GM19043 (cell line): ENCODE measurements at regions not wholly inside any gene's neighbourhood (a gene's known extent, or its start where the extent isn't known, plus 50 kb on each side); places are given as distances from the start of the nearest gene placed in this dataset.
A peak's percentile ranks its signal among the peaks of the same experiment; 100 is the strongest.

Experiments used
- ATAC-seq: cut with Tn5 transposase; IDR thresholded peaks from one replicate; pipeline ENCODE4 v1.9.1; 2021; ENCODE audit warnings: low read depth; ENCODE audit not compliant: unreplicated experiment

GRCh38 chr10:3871424-3871996 lies 86.5 kb upstream of the KLF6 start:
- no peak for ATAC-seq

- ATAC-seq, result no peak
These were observed 84.0 kb upstream of the KLF6 start for GRCh38 chr10:3869036-3869435.

- peak; percentile 61 for ATAC-seq
These were observed 83.3 kb upstream of the KLF6 start for GRCh38 chr10:3868271-3868664.

GRCh38 chr10:3867454-3868270 lies 82.7 kb upstream of the KLF6 start:
- no peak for ATAC-seq

GRCh38 chr10:3866332-3866731 lies 81.3 kb upstream of the KLF6 start:
- peak; percentile 38 for ATAC-seq

GRCh38 chr10:3865565-3865964 lies 80.6 kb upstream of the KLF6 start:
- no peak for ATAC-seq

GRCh38 chr10:3861795-3862194 lies 76.8 kb upstream of the KLF6 start:
- no peak for ATAC-seq

GRCh38 chr10:3858051-3858845 lies 73.2 kb upstream of the KLF6 start:
- ATAC-seq, result no peak

GRCh38 chr10:3857318-3857717 lies 72.3 kb upstream of the KLF6 start:
- no peak for ATAC-seq

- no peak for ATAC-seq
These were observed 71.6 kb upstream of the KLF6 start for GRCh38 chr10:3856593-3856992.

GRCh38 chr10:3853547-3854303 lies 68.7 kb upstream of the KLF6 start:
- ATAC-seq, result no peak

- ATAC-seq, result no peak
These were observed 68.0 kb upstream of the KLF6 start for GRCh38 chr10:3853016-3853415.

GRCh38 chr10:3852147-3852904 lies 67.3 kb upstream of the KLF6 start:
- ATAC-seq, result peak; percentile 85

- peak; percentile 32 for ATAC-seq
These were observed 66.3 kb upstream of the KLF6 start for GRCh38 chr10:3850999-3851937.

GRCh38 chr10:3848775-3849635 lies 64.0 kb upstream of the KLF6 start:
- ATAC-seq, result no peak

GRCh38 chr10:3848005-3848774 lies 63.2 kb upstream of the KLF6 start:
- no peak for ATAC-seq

- no peak for ATAC-seq
These were observed 61.7 kb upstream of the KLF6 start for GRCh38 chr10:3846736-3847135.
